KMS-11 (cell line): ENCODE measurements at regions not wholly inside any gene's neighbourhood (a gene's known extent, or its start where the extent isn't known, plus 50 kb on each side); places are given as distances from the start of the nearest gene placed in this dataset.

Experiments used
- H2AFZ ChIP-seq: fragments of 200-600 bp; sonication (generic); 2 replicates; pipeline ENCODE4 v1.6.1; 2016; ENCODE audit warnings: antibody characterized with exemption, mixed run types, low read depth
- H3K27ac ChIP-seq: fragments of 200-600 bp; sonication (generic); 2 replicates; pipeline ENCODE4 v1.6.1; 2016; ENCODE audit warnings: mild to moderate bottlenecking, mixed run types
- H3K27me3 ChIP-seq: fragments of 200-600 bp; sonication (generic); 2 replicates; pipeline ENCODE4 v1.6.1; 2017; ENCODE audit warnings: mild to moderate bottlenecking, low read depth, mixed run types, moderate library complexity; ENCODE audit not compliant: insufficient read depth
- H3K36me3 ChIP-seq: fragments of 200-600 bp; sonication (generic); 2 replicates; pipeline ENCODE4 v1.6.1; 2017; ENCODE audit warnings: mild to moderate bottlenecking, mixed run types; ENCODE audit not compliant: insufficient read depth
- H3K4me1 ChIP-seq: fragments of 200-600 bp; sonication (generic); 2 replicates; pipeline ENCODE4 v1.6.1; 2016; ENCODE audit warnings: mild to moderate bottlenecking, low read depth, mixed run types; ENCODE audit not compliant: poor library complexity, severe bottlenecking
- H3K4me2 ChIP-seq: fragments of 200-600 bp; sonication (generic); 2 replicates; pipeline ENCODE4 v1.7.0; 2016; ENCODE audit warnings: mild to moderate bottlenecking, mixed run types
- H3K4me3 ChIP-seq: fragments of 200-600 bp; sonication (generic); IDR thresholded peaks from 2 replicates; pipeline ENCODE4 v1.6.1; 2017; ENCODE audit warnings: low read depth, low read length, mixed read lengths; ENCODE audit not compliant: insufficient read depth
- H3K79me2 ChIP-seq: fragments of 200-600 bp; sonication (generic); 2 replicates; pipeline ENCODE4 v1.6.1; 2016; ENCODE audit warnings: low read depth, mixed run types; ENCODE audit not compliant: insufficient read depth
- H3K9ac ChIP-seq: fragments of 200-600 bp; sonication (generic); 2 replicates; pipeline ENCODE4 v1.6.1; 2016; ENCODE audit warnings: mild to moderate bottlenecking, mixed run types
- H4K20me1 ChIP-seq: fragments of 200-600 bp; sonication (generic); 2 replicates; pipeline ENCODE4 v1.6.1; 2016; ENCODE audit warnings: mild to moderate bottlenecking, mixed run types; ENCODE audit not compliant: insufficient read depth
- CTCF ChIP-seq: fragments of 200-600 bp; sonication (generic); conservative IDR thresholded peaks from 2 replicates; pipeline ENCODE4 v1.6.1; 2017; ENCODE audit warnings: low read depth, mild to moderate bottlenecking, antibody characterized with exemption, low read length, moderate library complexity, mixed read lengths

- no peaks in the 10 kb centered on the region for H3K36me3 ChIP-seq
- H4K20me1 ChIP-seq, result no peaks in the 10 kb centered on the region
- H3K4me1 ChIP-seq, result no peaks in the 10 kb centered on the region
- H3K27ac ChIP-seq, result no peak overlapping the region
- H3K27me3 ChIP-seq, result no peaks in the 10 kb centered on the region
- no peak for TF ChIP-seq CTCF
- no peak overlapping the region for H2AFZ ChIP-seq
- H3K9ac ChIP-seq, result no peak overlapping the region
- H3K4me2 ChIP-seq, result no peak overlapping the region
- H3K4me3 ChIP-seq, result no peak overlapping the region
- no peaks in the 10 kb centered on the region for H3K79me2 ChIP-seq
Observed at GRCh38 chrX:106323357-106323756, 155.3 kb downstream of the PWWP3B start.

GRCh38 chrX:106331606-106332005 lies 163.5 kb downstream of the PWWP3B start:
- no peak overlapping the region for H3K9ac ChIP-seq
- H3K27me3 ChIP-seq, result no peaks in the 10 kb centered on the region
- H3K4me3 ChIP-seq, result no peak overlapping the region
- H2AFZ ChIP-seq, result no peak overlapping the region
- H4K20me1 ChIP-seq, result no peaks in the 10 kb centered on the region
- H3K79me2 ChIP-seq, result no peaks in the 10 kb centered on the region
- H3K4me2 ChIP-seq, result no peak overlapping the region
- no peak overlapping the region for H3K27ac ChIP-seq
- H3K4me1 ChIP-seq, result no peaks in the 10 kb centered on the region
- H3K36me3 ChIP-seq, result no peaks in the 10 kb centered on the region
- no peak for TF ChIP-seq CTCF

- Histone ChIP-seq H3K4me3 (no peak overlapping the region), H3K79me2 (no peaks in the 10 kb centered on the region), H4K20me1 (no peaks in the 10 kb centered on the region), H2AFZ (no peak overlapping the region), H3K27me3 (no peaks in the 10 kb centered on the region), H3K4me2 (no peak overlapping the region), H3K27ac (no peak overlapping the region), H3K9ac (no peak overlapping the region), H3K36me3 (no peaks in the 10 kb centered on the region), H3K4me1 (no peaks in the 10 kb centered on the region)
- no peak for TF ChIP-seq CTCF
Observed at GRCh38 chrX:106341823-106342222, 173.7 kb downstream of the PWWP3B start.

GRCh38 chrX:106356580-106356979 lies 188.5 kb downstream of the PWWP3B start:
- Histone ChIP-seq H3K27ac (no peak overlapping the region), H3K27me3 (no peaks in the 10 kb centered on the region), H3K36me3 (no peaks in the 10 kb centered on the region), H3K79me2 (no peaks in the 10 kb centered on the region), H3K4me1 (no peaks in the 10 kb centered on the region), H3K4me2 (no peak overlapping the region), H3K9ac (no peak overlapping the region), H3K4me3 (no peak overlapping the region), H4K20me1 (no peaks in the 10 kb centered on the region), H2AFZ (no peak overlapping the region)
- no peak for TF ChIP-seq CTCF

GRCh38 chrX:106363214-106363613 lies 195.1 kb downstream of the PWWP3B start:
- no peak overlapping the region for H3K27ac ChIP-seq
- no peak overlapping the region for H2AFZ ChIP-seq
- no peaks in the 10 kb centered on the region for H3K36me3 ChIP-seq
- H3K4me3 ChIP-seq, result no peak overlapping the region
- H3K9ac ChIP-seq, result no peak overlapping the region
- TF ChIP-seq CTCF, result no peak
- no peaks in the 10 kb centered on the region for H4K20me1 ChIP-seq
- no peak overlapping the region for H3K4me2 ChIP-seq
- no peaks in the 10 kb centered on the region for H3K79me2 ChIP-seq
- no peaks in the 10 kb centered on the region for H3K4me1 ChIP-seq
- H3K27me3 ChIP-seq, result no peaks in the 10 kb centered on the region
